ENCODE measurements at regions not wholly inside any gene's neighbourhood (a gene's known extent, or its start where the extent isn't known, plus 50 kb on each side); places are given as distances from the start of the nearest gene placed in this dataset.
"Not testable (repeated sequence)": the region's sequence is repeated elsewhere in the genome, so short reads cannot be mapped to it uniquely, and the experiment has no call there.

- 100% methylated on average over 1 of the region's 2 CpGs for WGBS (ENCODE audit: insufficient coverage)
- no peaks in the 10 kb centered on the region for H3K36me3 ChIP-seq (replicated peaks in 1 of 2; ENCODE audit: control extremely low read depth in 1 of 2, control insufficient read depth in 1 of 2, extremely low read depth in 1 of 2, insufficient read depth in 2 of 2, low read length in 1 of 2)
- no peak overlapping the region for H3K4me2 ChIP-seq (replicated peaks; ENCODE audit: low read depth, low read length, poor library complexity, severe bottlenecking)
- Mint-ChIP-seq H3K4me1 (no peaks in the 10 kb centered on the region), H3K27me3 (peaks cover 4% of the 10 kb centered on the region), H3K4me3 (no peak overlapping the region), H3K27ac (no peak overlapping the region), H3K9me3 (ENCODE audit: insufficient read depth) (no peaks in the 10 kb centered on the region)
- H3K4me3 ChIP-seq (ENCODE audit: control extremely low read depth in 1 of 5, extremely low read depth in 1 of 5, insufficient read depth in 1 of 5, low read depth in 2 of 5, low read length in 4 of 5): no peak overlapping the region
- DNase-seq (no peak), ATAC-seq (ENCODE audit: low read depth) (no peak)
- intact Hi-C loops (cut with micrococcal nuclease): no loop called here
- H4K20me1 ChIP-seq (ENCODE audit: control insufficient read depth, insufficient read depth, low read length, poor library complexity, severe bottlenecking): no peaks in the 10 kb centered on the region
- CTCF ChIA-PET: no interaction called here
- H3K79me2 ChIP-seq (ENCODE audit: control insufficient read depth, insufficient read depth, low read length): no peaks in the 10 kb centered on the region
- no peaks in the 10 kb centered on the region for H3K27me3 ChIP-seq (replicated peaks in 1 of 4; ENCODE audit: control extremely low read depth in 1 of 4, control insufficient read depth in 3 of 4, insufficient read depth in 4 of 4, low read length in 3 of 4)
- POLR2A ChIA-PET: no interaction called here
- H3K9ac ChIP-seq (ENCODE audit: low read length): no peak overlapping the region
- H3K4me1 ChIP-seq (ENCODE audit: control insufficient read depth in 2 of 2, insufficient read depth in 2 of 2, low read length in 2 of 2): no peaks in the 10 kb centered on the region
- no peak overlapping the region for H2AFZ ChIP-seq (ENCODE audit: insufficient read depth, low read depth, low read length, poor library complexity, severe bottlenecking)
- no peak overlapping the region for H3K27ac ChIP-seq (ENCODE audit: low read length in 2 of 2)
- no peaks in the 10 kb centered on the region for H3K9me3 ChIP-seq (ENCODE audit: control extremely low read depth in 1 of 3, control insufficient read depth in 2 of 3, insufficient read depth in 1 of 3, low read length in 2 of 3)
- TF ChIP-seq EZH2 (IDR thresholded peaks at IDR 0.05; ENCODE audit: borderline replicate concordance, insufficient read depth, low read depth, low read length, poor library complexity, severe bottlenecking) (no peak), CTCF (IDR thresholded peaks at IDR 0.05) (no peak)
Observed at GRCh38 chr5:163321511-163321910, 115.9 kb upstream of the CCNG1 start.

GRCh38 chr5:163330723-163331668 is 106.4 kb upstream of the CCNG1 start:
- H3K27me3 ChIP-seq (replicated peaks in 1 of 4; ENCODE audit: control extremely low read depth in 1 of 4, control insufficient read depth in 3 of 4, insufficient read depth in 4 of 4, low read length in 3 of 4): no peaks in the 10 kb centered on the region
- no peak overlapping the region for H2AFZ ChIP-seq (ENCODE audit: insufficient read depth, low read depth, low read length, poor library complexity, severe bottlenecking)
- H3K36me3 ChIP-seq (replicated peaks in 1 of 2; ENCODE audit: control extremely low read depth in 1 of 2, control insufficient read depth in 1 of 2, extremely low read depth in 1 of 2, insufficient read depth in 2 of 2, low read length in 1 of 2): no peaks in the 10 kb centered on the region
- H3K27ac Mint-ChIP-seq: no peak overlapping the region
- DNase-seq: no peak
- POLR2A ChIA-PET: no interaction called here
- H3K4me3 ChIP-seq (ENCODE audit: control extremely low read depth in 1 of 5, extremely low read depth in 1 of 5, insufficient read depth in 1 of 5, low read depth in 2 of 5, low read length in 4 of 5): no peak overlapping the region
- TF ChIP-seq EZH2 (IDR thresholded peaks at IDR 0.05; ENCODE audit: borderline replicate concordance, insufficient read depth, low read depth, low read length, poor library complexity, severe bottlenecking): no peak
- TF ChIP-seq CTCF (IDR thresholded peaks at IDR 0.05): no peak
- H3K4me1 Mint-ChIP-seq: no peaks in the 10 kb centered on the region
- H3K27ac ChIP-seq (ENCODE audit: low read length in 2 of 2): no peak overlapping the region
- WGBS (ENCODE audit: insufficient coverage): 90% methylated on average over 4 of the region's 9 CpGs
- intact Hi-C loops (cut with micrococcal nuclease): no loop called here
- ATAC-seq (ENCODE audit: low read depth): no peak
- H3K4me1 ChIP-seq (ENCODE audit: control insufficient read depth in 2 of 2, insufficient read depth in 2 of 2, low read length in 2 of 2): no peaks in the 10 kb centered on the region
- H3K79me2 ChIP-seq (ENCODE audit: control insufficient read depth, insufficient read depth, low read length): no peaks in the 10 kb centered on the region
- H3K27me3 Mint-ChIP-seq: peaks cover 6% of the 10 kb centered on the region
- H4K20me1 ChIP-seq (ENCODE audit: control insufficient read depth, insufficient read depth, low read length, poor library complexity, severe bottlenecking): no peaks in the 10 kb centered on the region
- no peaks in the 10 kb centered on the region for H3K9me3 ChIP-seq (ENCODE audit: control extremely low read depth in 1 of 3, control insufficient read depth in 2 of 3, insufficient read depth in 1 of 3, low read length in 2 of 3)
- no peak overlapping the region for H3K4me3 Mint-ChIP-seq
- no peaks in the 10 kb centered on the region for H3K9me3 Mint-ChIP-seq (ENCODE audit: insufficient read depth)
- CTCF ChIA-PET: no interaction called here
- no peak overlapping the region for H3K9ac ChIP-seq (ENCODE audit: low read length)
- H3K4me2 ChIP-seq (replicated peaks; ENCODE audit: low read depth, low read length, poor library complexity, severe bottlenecking): no peak overlapping the region

- H4K20me1 ChIP-seq (ENCODE audit: control insufficient read depth, insufficient read depth, low read length, poor library complexity, severe bottlenecking); H3K9ac ChIP-seq (ENCODE audit: low read length); intact Hi-C loops (cut with micrococcal nuclease); H3K4me1 Mint-ChIP-seq; H3K4me3 Mint-ChIP-seq; H3K4me2 ChIP-seq (replicated peaks; ENCODE audit: low read depth, low read length, poor library complexity, severe bottlenecking); H2AFZ ChIP-seq (ENCODE audit: insufficient read depth, low read depth, low read length, poor library complexity, severe bottlenecking); DNase-seq; H3K27ac Mint-ChIP-seq; ATAC-seq (ENCODE audit: low read depth); H3K4me1 ChIP-seq (ENCODE audit: control insufficient read depth in 2 of 2, insufficient read depth in 2 of 2, low read length in 2 of 2); H3K36me3 ChIP-seq (replicated peaks in 1 of 2; ENCODE audit: control extremely low read depth in 1 of 2, control insufficient read depth in 1 of 2, extremely low read depth in 1 of 2, insufficient read depth in 2 of 2, low read length in 1 of 2); POLR2A ChIA-PET; H3K27me3 Mint-ChIP-seq; CTCF ChIA-PET; H3K4me3 ChIP-seq (ENCODE audit: control extremely low read depth in 1 of 5, extremely low read depth in 1 of 5, insufficient read depth in 1 of 5, low read depth in 2 of 5, low read length in 4 of 5); H3K79me2 ChIP-seq (ENCODE audit: control insufficient read depth, insufficient read depth, low read length); H3K27me3 ChIP-seq (replicated peaks in 1 of 4; ENCODE audit: control extremely low read depth in 1 of 4, control insufficient read depth in 3 of 4, insufficient read depth in 4 of 4, low read length in 3 of 4); H3K9me3 Mint-ChIP-seq (ENCODE audit: insufficient read depth); H3K27ac ChIP-seq (ENCODE audit: low read length in 2 of 2); H3K9me3 ChIP-seq (ENCODE audit: control extremely low read depth in 1 of 3, control insufficient read depth in 2 of 3, insufficient read depth in 1 of 3, low read length in 2 of 3): not testable (repeated sequence)
- 52% methylated on average over 4 of the region's 5 CpGs for WGBS (ENCODE audit: insufficient coverage)
Observed at GRCh38 chr5:163336074-163336473, 101.3 kb upstream of the CCNG1 start.

All from B cell (primary cell).